HG02588 (cell line): ENCODE measurements at regions not wholly inside any gene's neighbourhood (a gene's known extent, or its start where the extent isn't known, plus 50 kb on each side); places are given as distances from the start of the nearest gene placed in this dataset.

Experiments
- ATAC-seq: cut with Tn5 transposase; IDR thresholded peaks from one replicate; pipeline ENCODE4 v1.9.1; 2021; ENCODE audit warnings: mild to moderate bottlenecking, moderate library complexity; ENCODE audit not compliant: unreplicated experiment

GRCh38 chr1:232522189-232522588 lies 107.7 kb downstream of the SIPA1L2 start:
- no peak for ATAC-seq

- ATAC-seq = no peak
Observed at GRCh38 chr1:232521660-232522059, 108.3 kb downstream of the SIPA1L2 start.

GRCh38 chr1:232519186-232519585 lies 110.7 kb downstream of the SIPA1L2 start:
- ATAC-seq = no peak

- ATAC-seq = no peak
Observed at GRCh38 chr1:232518349-232518748, 111.6 kb downstream of the SIPA1L2 start.

- ATAC-seq = no peak
Observed at GRCh38 chr1:232517204-232517603, 112.7 kb downstream of the SIPA1L2 start.

GRCh38 chr1:232515706-232516105 lies 114.2 kb downstream of the SIPA1L2 start:
- ATAC-seq = no peak

- no peak for ATAC-seq
Observed at GRCh38 chr1:232512712-232513111, 117.2 kb downstream of the SIPA1L2 start.

GRCh38 chr1:232511172-232511571 lies 118.8 kb downstream of the SIPA1L2 start:
- ATAC-seq = no peak

GRCh38 chr1:232510367-232511110 lies 119.4 kb downstream of the SIPA1L2 start:
- ATAC-seq = no peak

- ATAC-seq = no peak
Observed at GRCh38 chr1:232509570-232509969, 120.4 kb downstream of the SIPA1L2 start.

GRCh38 chr1:232508130-232508701 lies 121.7 kb downstream of the SIPA1L2 start:
- no peak for ATAC-seq

GRCh38 chr1:232507571-232507970 lies 122.4 kb downstream of the SIPA1L2 start:
- no peak for ATAC-seq

GRCh38 chr1:232505884-232506283 lies 124.0 kb downstream of the SIPA1L2 start:
- no peak for ATAC-seq

GRCh38 chr1:232504651-232505050 lies 125.3 kb downstream of the SIPA1L2 start:
- ATAC-seq = no peak

GRCh38 chr1:232503497-232503896 lies 126.4 kb downstream of the SIPA1L2 start:
- ATAC-seq = no peak

GRCh38 chr1:232501854-232502253 lies 128.1 kb downstream of the SIPA1L2 start:
- no peak for ATAC-seq

GRCh38 chr1:232499188-232499587 lies 130.7 kb downstream of the SIPA1L2 start:
- ATAC-seq = no peak

GRCh38 chr1:232493869-232494268 lies 136.1 kb downstream of the SIPA1L2 start:
- ATAC-seq = no peak

- ATAC-seq = no peak
Observed at GRCh38 chr1:232489256-232489655, 140.7 kb downstream of the SIPA1L2 start.

- no peak for ATAC-seq
Observed at GRCh38 chr1:232487236-232487635, 142.7 kb downstream of the SIPA1L2 start.

GRCh38 chr1:232486454-232487207 lies 143.3 kb downstream of the SIPA1L2 start:
- no peak for ATAC-seq

GRCh38 chr1:232486006-232486405 lies 143.9 kb downstream of the SIPA1L2 start:
- no peak for ATAC-seq
